GM18873 (cell line): ENCODE measurements at regions not wholly inside any gene's neighbourhood (a gene's known extent, or its start where the extent isn't known, plus 50 kb on each side); places are given as distances from the start of the nearest gene placed in this dataset.

ENCODE experiments used
- ATAC-seq: cut with Tn5 transposase; IDR thresholded peaks from one replicate; pipeline ENCODE4 v1.9.1; 2021; ENCODE audit warnings: mild to moderate bottlenecking, moderate library complexity, moderate number of reproducible peaks; ENCODE audit not compliant: unreplicated experiment, low FRiP score

DNA sequence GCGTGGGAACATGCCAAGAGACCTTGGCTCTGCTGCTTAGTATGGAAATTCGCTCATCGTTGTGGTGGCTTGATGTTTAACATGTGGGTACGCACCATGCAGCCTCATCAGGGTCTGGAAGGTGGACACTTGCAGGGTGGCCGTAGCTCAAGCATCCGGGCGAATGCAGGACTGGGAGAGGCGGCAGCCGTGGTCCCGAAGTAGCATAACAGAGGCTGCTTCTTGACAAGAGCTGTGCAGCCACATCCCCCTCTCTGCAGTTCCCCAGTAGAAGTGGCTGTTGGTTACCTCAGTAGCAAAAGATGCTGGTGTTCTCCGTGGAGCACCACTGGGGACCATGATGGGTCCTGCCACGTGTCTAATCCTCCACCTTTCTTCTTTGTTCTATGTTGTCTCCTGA lies 195.0 kb downstream of the THBS2 start:
- ATAC-seq: no peak

DNA sequence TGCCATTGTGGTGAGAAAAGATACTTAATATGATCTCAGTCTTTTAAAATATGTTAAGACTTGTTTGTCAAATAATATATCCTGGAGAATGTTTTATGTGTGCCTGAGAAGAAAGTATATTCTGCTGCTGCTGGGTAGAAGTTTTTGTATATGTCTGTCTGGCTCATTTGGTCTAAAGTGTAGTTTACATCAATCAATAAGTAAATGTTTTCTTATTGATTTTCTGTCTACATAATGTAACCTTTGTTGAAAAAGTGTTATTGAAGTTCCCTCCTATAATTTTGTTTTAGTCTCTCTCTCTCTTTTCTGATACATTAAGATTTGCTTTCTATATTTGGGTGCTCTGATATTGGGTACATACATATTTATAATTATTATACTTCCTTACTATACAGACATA lies 201.2 kb downstream of the THBS2 start:
- no peak for ATAC-seq

DNA sequence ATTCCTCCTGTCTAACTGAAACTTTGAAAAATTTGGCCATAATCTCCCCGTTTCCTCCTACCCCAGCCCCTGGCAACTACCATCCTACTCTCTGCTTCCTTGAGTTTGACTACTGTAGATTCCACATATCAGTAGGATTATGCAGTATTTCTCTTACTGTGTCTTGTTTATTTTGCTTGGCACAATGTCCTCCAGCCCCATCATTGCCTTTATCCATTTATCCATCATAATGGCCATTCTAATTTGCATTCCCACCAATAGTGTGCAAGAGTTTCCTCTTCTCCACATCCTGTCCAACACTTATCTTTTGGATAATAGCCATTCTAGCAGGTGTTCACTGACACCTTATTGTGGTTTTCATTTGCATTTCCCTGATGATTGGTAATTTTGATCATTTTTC lies 202.3 kb downstream of the THBS2 start:
- ATAC-seq: no peak

DNA sequence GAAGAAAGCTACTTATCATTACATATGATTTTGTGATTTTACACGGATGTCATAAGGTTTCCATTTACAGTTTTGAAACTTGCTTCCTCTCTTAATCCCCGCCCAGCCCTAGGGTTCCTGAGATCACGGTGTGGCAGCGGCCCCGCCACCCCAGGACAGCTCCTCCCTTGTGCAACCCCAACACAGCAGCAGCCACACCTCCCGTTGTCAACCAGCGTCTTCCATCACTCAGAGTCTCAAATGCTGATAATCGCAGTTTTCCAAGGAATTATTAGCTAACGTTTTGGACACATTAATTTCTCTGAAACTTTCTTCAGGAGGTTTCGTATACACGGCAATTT lies 204.8 kb downstream of the THBS2 start:
- no peak for ATAC-seq

DNA sequence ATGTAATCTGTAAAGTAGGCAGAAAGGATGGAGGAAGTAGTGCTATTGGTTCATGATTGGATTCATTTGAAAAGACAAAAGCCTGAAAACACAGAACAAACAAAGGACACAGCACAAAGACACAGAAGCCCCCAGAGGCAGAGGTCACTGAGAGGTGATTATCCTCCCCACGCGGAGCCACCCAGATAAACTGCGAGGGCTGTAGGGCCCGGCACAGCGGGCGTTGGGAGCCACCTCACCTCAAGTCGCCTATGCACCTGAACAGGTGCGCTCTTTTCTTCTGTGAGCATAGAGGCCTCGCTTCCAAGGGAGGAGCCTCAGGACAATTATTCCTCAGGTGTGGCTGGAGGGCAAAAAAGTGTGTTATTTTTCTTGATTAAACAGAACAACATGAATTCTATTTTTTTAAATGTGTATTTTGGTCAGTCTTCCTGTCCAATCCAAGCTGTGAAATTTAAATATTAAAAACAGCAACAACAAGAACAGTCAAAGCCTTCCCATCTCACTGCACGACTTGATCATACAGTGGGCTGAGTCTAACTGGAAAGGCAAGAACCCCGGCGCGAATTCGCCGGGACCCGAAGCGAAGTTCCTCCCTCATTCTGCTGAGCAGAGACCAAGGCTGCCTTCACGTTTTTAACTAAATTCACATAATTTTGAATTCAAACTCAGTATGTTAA lies 205.3 kb downstream of the THBS2 start:
- ATAC-seq: no peak

DNA sequence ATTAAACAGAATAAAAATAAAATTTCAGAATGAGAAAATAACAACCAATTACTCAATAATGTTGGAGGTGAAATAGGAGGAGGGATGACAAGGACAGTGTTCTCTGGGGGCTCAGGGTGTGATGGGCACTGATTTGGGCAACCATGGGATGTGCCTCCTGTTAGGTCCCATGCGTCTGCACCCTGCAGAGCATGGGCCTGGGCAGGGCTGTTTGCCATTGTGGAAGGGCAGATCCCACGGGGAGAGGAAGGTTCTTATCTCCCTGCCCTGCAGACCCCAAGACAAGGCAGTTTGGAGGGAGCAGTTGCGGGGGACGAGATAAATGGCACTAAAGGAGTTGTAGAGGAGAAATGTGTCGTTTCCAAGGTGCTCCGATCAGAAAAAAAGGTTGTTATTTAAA lies 206.3 kb downstream of the THBS2 start:
- no peak for ATAC-seq

DNA sequence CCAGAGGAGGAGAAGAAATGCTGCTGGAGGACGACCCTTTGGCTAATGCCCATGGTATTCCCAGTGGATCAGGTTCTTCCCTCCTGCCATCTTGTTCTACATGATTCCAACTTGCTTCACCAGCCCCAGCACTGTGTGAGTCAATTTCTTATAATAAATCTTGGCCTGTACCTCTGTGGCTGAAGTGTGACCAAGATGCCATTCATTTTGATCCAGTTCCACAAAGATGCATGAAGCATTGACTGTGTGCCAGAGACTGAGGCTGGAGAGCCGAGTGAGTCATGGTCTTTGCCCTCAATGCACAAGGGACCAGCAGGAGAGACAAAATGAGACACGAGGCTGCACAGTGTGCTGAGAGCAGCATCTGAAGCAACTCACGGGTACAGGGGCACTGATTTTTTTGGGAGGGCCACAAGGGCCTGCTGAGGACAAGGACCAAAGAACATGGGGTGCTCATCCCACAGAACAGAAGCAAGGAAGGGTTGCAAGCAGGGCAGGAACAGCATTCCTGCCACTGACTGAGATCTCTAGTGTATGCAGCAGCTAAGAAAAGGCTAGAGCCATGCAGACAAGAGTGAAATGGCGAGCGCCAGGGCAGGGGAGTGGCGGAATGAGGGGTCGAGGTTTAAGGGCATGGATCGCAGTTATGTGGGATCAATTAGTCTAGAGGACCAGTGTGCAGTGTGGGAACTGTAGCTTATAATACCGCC lies 207.0 kb downstream of the THBS2 start:
- ATAC-seq: no peak

DNA sequence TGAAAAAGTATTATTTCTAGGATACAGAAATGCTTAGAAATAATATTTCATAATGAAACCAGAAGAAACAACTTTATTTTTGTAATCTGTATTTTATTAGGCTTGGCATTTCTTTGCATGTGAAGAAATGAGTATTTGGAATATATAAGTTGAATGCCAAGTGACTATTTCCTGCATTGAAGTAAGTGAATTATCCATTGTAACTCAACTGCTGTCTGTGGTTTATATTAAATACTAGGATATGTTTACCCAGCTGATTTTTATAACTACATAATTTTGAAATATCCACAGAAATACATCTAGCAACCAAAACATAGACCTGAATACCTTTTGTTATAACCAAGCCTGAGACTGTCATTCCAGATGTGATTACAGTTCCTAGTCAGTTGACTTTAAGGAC lies 207.6 kb downstream of the THBS2 start:
- ATAC-seq: no peak

DNA sequence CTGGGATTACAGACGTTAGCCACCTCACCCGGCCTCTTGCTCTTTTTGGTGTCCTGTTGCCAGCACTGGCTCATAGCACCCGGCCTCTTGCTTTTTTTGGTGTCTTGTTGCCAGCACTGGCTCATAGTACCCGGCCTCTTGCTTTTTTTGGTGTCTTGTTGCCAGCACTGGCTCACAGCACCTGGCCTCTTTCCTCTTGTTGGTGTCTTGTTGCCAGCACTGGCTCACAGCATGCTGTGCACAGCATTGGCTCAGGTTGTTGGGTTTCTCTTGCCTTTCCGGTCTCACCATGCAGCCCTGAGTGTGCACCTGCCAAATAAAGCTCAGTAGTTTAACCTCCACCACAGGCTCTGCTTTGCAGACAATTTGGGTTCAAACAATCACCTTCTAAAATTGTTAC lies 208.2 kb downstream of the THBS2 start:
- no peak for ATAC-seq

DNA sequence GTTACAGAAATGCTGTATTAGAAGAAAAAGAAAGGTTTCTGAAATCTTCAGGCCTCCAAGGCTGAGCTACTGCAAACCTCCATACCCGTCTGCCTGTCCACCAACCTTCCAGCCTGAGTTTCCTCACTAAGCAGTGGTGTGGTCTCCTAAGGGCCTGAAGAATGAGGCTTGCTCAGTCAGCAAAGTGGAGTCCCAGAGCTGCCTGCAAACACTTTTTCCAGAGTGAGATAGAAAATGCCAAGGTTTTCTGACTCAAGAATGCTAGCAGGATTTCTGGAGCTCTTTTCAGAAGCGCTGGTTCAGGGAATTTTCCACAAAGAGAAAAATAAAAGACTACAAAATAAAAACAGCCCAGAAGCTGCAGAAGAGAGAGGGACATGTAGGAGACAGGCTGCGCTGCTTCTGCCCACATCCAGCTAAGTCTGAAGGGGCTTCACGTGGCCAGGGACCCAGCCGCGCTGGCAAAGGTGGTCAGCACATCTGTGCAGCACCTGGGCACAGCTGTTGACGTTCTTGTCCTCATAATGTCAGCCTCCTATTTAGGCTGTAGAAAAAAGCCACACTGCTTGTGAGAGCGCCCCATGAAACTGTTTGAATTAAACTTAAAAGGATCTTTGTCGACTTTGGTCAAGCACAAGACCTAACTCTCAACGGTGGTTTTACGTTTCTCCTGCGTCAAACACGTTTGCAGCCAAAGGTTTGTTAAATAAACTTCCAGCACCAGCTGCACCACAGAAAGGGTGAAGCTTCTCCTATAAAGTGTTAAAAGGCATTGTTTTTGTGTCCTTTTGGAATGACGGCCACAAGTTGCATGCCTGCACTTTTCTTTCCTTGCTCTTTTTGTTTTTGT lies 209.0 kb downstream of the THBS2 start:
- ATAC-seq: no peak

DNA sequence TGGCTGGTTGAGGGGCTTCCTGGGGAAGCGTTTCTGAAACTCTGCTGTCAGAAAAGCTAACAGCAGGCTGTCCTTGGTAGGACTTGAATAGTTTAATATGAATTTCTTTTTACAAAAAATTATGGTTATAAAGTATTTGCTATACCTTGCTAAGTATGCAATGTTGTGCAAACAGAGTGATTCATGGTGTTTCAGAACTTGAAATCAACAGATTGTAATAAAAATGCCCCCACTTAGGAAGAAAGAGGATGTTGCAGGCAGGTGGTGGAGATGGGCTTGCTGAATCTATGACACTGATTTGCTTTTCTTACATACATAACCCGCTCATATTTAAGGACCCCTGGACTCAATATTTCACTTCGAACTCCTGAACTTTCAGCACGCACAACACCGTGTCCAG lies 211.6 kb downstream of the THBS2 start:
- ATAC-seq: no peak

DNA sequence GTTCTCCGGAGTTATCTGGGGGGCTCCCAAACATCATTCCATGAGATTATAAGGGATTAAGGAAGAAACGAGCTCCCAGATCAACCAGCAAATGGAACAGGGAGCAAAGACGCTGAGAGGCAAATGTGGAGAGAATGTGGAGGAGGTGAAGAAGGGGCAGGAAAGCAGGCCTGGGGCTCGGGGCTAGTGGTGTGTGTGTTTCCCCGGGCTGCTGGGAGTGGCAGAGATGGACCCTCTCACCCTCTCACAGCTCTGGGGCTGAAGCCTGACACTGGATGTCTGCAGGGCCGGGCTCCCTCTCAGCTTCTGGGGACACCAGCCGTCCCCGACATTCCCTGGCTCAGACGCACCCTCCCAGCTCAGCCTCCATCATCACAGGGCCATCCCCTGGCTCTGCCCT lies 212.6 kb downstream of the THBS2 start:
- no peak for ATAC-seq

DNA sequence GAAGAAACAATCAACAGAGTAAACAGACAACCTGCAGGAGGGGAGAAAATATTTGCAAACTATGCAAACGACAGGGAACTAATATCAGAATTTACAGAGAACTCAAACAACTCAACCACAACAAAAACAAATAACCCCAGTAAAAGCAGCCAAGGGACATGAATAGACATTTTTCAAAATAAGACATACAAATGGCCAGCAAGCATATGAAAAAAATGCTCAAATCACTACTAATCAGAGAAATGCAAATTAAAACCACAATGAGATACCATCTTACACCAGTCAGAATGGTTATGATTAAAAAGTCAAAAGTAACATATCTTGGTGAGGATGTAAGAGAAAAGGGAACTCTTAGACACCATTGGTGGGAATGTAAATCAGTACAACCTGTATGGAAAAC lies 215.0 kb downstream of the THBS2 start:
- no peak for ATAC-seq

DNA sequence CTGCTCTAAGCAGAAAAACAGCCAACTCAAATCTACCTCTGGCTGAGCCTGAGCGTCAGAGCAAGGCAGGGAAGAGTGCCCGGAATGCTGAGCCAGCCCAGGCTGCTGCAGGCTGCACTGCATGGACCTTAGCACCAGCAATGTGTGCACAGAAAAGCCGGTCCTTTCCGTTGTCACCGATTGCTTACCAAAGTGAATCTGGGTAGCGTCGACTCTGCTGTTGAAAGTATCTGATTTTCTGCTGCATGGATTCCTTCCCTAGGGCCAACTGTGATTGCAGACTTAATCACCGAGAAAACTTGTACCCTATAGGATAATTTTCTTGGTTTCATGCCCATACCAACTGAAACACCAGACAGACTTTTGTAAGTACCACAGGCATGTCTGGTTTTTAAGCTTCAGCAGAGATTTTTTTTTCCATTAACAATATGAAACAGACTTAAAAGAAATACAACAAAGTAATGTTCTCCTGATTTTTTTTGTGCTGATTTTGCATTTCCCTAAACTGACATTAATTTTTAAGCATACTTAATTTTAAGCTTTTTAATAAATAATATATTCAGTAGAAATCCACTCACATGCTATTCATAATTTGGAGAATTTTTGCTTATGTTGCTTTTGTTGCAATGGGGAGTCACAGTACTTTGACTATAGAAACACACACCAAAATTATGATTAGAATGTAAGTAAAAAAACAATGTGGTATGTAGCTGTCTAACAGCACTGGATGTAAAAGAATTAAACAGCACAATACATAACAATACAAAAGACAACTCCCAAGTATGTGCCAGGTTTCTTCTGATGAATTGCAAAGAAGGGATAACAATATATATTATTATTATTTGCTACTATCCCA lies 218.0 kb downstream of the THBS2 start:
- ATAC-seq: no peak

DNA sequence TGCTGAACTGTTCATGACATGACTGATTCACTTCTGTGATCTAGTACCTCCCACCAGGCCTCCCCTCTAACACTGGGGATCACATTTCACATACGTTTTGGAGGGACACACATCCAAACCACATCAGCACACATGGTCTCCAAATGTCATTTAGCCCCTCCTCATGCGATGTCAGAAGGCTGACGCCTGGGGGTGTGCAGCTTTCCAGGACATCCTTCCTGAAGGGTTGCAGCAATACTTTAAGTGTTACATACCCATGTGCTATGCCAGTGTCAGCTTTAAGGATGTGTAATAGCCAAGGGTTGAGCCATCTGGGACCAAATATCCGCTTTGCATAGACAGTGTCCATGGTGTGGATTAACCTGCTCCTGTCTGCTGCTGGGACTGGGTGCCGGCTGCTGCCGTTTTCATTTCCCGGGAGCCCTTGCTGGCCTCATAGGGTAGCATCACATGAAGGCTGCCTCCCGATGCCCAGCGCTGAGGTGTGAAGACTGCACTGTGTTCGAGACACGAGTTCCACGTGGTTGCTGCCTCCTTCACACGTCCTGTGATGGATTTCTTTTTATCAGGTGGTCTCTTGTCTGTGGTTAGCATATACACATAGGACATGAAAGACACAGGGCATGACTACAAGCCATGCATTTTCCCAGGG lies 219.0 kb downstream of the THBS2 start:
- no peak for ATAC-seq

DNA sequence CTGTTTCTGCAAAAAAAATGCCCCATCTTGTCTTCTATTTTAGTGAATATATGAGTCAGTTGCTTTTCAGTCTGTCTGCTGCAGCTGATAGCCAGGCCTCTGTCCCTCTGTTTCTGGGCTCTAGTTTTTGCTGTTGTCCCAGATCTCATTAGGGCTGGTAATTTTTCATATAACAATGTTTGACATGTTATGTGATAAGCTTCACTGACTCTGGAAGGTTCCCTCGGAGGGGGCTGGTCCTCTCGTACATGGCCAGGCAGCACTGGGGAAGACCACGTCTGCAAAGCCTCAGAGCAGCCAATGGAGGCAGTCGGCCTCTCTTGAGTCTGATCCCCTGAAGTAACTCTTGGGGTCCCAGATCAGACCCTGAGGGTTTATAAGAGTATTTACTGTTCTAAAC lies 223.8 kb downstream of the THBS2 start:
- no peak for ATAC-seq

DNA sequence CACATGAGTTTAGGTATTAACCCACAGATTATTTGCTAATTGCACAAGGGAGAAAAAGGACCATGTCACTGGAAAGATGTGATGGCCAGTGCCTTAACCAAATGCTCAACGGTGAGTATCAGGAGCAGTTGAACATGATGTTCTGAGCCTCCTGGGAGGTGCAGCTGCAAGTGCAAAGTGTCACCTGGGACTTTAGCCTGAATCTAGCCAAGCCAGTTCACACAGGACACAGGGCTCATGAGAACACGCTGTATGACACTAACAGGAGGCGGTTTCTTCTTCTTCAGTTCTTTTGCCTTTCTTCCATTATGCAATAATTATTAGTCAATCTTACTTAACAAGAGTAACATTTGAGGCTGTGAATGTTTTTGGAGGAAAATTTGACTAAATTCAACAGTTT lies 225.3 kb downstream of the THBS2 start:
- ATAC-seq: no peak

DNA sequence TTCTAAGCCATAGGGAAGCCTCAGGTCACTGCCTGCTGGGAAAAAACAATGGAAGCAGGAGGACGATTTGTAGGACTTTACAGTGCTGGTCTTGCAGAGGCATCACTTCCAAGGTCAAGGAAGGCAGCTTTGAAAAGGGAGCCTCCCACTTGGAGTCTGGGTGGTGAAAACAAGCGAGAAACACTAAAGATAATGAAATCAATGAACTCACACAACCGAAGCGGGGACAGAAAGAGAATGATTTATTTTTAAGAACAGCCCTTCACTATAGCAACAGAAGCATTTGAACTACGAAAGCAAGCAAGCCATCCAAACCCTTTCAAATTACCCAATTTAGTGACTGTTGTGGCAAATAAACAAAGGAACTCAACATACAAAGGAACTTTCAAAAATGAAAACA lies 227.5 kb downstream of the THBS2 start:
- ATAC-seq: no peak

DNA sequence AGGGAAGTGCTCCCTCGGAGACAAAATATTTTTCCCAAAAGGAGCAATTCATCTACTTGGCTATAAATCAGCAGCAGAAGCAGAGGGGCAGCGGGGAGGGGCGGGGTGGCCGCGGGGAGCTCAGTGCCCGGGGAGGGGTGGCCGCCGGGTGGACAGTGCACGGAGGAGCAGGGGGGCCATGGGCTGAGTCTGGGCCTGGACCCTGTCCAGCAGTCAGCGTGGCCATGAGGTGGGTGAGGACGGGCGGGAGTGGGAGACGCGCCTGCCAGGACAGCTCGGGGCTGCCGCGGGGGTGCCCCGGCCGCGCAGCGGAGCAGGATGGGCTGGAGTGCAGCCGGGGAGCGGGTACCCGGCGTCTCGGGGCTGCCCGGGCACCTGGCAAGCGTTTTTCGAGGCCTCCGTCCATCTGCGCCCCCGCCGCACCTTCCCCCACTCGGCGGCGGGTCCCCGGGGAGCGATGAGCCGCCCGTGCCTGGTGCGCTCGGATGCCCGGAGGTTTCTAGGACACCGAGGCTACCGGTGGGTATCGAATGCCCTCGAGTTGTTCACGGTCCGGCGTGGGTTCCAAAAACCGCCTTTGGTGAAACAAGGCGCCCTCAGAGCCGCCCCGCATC lies 229.5 kb downstream of the THBS2 start:
- no peak for ATAC-seq
